Right lobe of liver (tissue), 6 donors: ENCODE measurements at regions not wholly inside any gene's neighbourhood (a gene's known extent, or its start where the extent isn't known, plus 50 kb on each side); places are given as distances from the start of the nearest gene placed in this dataset.

ENCODE experiments used
- ATAC-seq, 4 donors: fragments of 200-7000 bp; cut with Tn5 transposase; one replicate each; pipeline ENCODE4 v1.9.1; 2020; ENCODE audit warnings: mild to moderate bottlenecking in 4 of 4, moderate library complexity in 4 of 4
- DNase-seq, 3 donors: peaks; one replicate each; pipeline ENCODE4 v3.0.0-alpha.2; 2020
- H3K27ac ChIP-seq, 3 donors: fragments of 200-600 bp; one replicate each; pipeline ENCODE4 v1.8.0; 2022
- H3K27me3 ChIP-seq, 2 donors: fragments of 200-600 bp; one replicate each; pipeline ENCODE4 v1.8.0; 2022
- H3K36me3 ChIP-seq, 4 donors: fragments of 200-600 bp; sonication (generic) in 1 of 4; one replicate each; pipeline versions ENCODE4 v1.5.1 to v1.8.0; 2017 to 2022; ENCODE audit warnings: control low read depth in 1 of 4
- H3K4me1 ChIP-seq, 4 donors: fragments of 200-600 bp; sonication (generic) in 1 of 4; one replicate each; pipeline versions ENCODE4 v1.5.1 to v1.8.0; 2017 to 2022; ENCODE audit warnings: control low read depth in 1 of 4
- H3K4me3 ChIP-seq, 3 donors: fragments of 200-600 bp; one replicate each; pipeline ENCODE4 v1.8.0; 2022
- H3K9me3 ChIP-seq, 4 donors: fragments of 200-600 bp; sonication (generic) in 1 of 4; one replicate each; pipeline versions ENCODE4 v1.5.1 to v1.8.0; 2017 to 2022; ENCODE audit warnings: control low read depth in 1 of 4
- CTCF ChIP-seq, 4 donors: fragments of 200-600 bp in 3 of 4; fragments of 450-650 bp in 1 of 4; IDR thresholded peaks; one replicate each; pipeline versions ENCODE4 v1.5.1 to v1.8.0; 2016 to 2022; ENCODE audit warnings: antibody characterized with exemption in 4 of 4, mild to moderate bottlenecking in 2 of 4
- POLR2A ChIP-seq: fragments of 450-650 bp; IDR thresholded peaks from one replicate; pipeline ENCODE4 v1.6.1; 2017; ENCODE audit warnings: antibody characterized with exemption, mild to moderate bottlenecking
- WGBS: methylation state at CpG from one replicate; pipeline ENCODE4 v1.1.6; 2018; ENCODE audit warnings: low coverage, low lambda C conversion rate; ENCODE audit not compliant: insufficient coverage; ENCODE audit errors: missing lambda C conversion rate; 5-methylcytosine and 5-hydroxymethylcytosine counted together
- intact Hi-C, 2 donors: fragments of 100-400 bp; cut with DNase I; formaldehyde crosslinking; loops; one replicate each; pipeline versions ENCODE4 v1.11.2 to v1.14.1; 2022
- donor health status: DM: no; HTN: yes; CAD: no.
- donor health status: DM: no; HTN: no; CAD: no.
- donor health status: DM: no; HTN: no; CAD: no.
- donor health status: DM: no; HTN: yes; CAD: no.
- donor health status: DM: no; HTN: yes; CAD: no.

DNA sequence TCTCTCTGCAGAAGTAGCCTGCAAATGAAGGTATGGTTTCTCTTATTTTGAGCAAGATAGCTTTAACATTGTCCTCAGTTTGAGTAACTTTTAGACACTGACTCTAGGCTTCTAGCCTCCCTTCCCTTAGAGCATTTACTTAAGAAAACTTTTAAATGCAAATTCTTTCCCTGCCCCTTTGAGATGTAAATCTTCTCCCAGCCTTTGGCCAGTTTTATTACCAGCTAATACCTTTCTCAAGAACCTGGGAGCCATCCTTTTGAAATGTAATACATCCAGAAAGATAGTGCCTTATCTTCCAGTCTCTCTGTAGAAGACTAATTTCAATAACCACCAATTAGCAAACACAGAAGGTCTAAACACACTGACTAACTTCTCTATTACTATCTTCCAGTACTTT lies 688.9 kb upstream of the CDH9 start:
- intact Hi-C loops: no loop called here
- DNase-seq (no peak), ATAC-seq (no peak)

DNA sequence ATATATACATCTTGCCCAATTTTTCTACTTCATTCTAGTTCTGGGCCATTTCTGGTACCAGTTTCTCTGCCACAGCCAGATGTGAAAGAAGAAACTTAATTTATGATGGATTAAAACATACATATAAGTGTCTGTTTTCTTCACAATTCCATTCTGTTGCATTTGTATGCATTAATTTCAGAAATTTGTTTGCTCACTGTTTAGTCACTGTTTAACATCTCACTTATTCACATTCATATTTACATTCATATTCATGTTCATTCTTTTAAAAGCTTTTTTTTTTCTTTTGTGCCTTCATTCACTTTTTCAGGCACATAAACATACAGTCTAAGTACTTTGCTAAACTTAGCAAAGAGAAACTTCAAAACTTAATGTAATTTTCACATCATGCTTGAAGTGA lies 684.0 kb upstream of the CDH9 start:
- intact Hi-C loops: no loop called here

More for the DNA sequence above, 688.9 kb upstream of the CDH9 start:
- Histone ChIP-seq H3K27ac (no peak overlapping the region), H3K9me3 (no peaks in the 10 kb centered on the region), H3K27me3 (no peaks in the 10 kb centered on the region), H3K4me3 (no peak overlapping the region), H3K4me1 (no peaks in the 10 kb centered on the region), H3K36me3 (no peaks in the 10 kb centered on the region)
- no peak for TF ChIP-seq POLR2A
- no peak for TF ChIP-seq CTCF (IDR thresholded peaks at IDR 0.05)

DNA sequence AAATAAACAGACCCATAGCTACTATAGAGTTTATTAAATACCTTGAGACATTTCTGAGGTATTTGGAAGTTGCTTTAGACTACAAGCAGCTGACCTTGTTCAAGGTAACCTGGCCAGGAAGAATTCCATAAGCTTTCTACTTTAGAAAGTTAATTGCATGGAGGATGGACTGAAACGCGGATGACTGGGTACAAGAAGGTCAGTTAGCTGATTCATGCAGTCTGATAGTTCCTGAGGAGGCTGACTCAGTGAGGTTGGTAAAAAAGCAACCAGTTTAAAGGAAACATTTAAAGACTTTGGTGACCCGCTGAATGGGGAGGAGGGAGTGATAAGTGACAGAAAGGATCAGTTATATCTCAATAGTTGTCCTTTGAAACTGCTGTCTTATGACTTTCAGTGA lies 670.1 kb upstream of the CDH9 start:
- Histone ChIP-seq H3K27ac (no peak overlapping the region), H3K4me1 (no peaks in the 10 kb centered on the region), H3K36me3 (no peaks in the 10 kb centered on the region), H3K27me3 (no peaks in the 10 kb centered on the region), H3K4me3 (no peak overlapping the region), H3K9me3 (no peaks in the 10 kb centered on the region)
- intact Hi-C loops: no loop called here
- WGBS: 35% methylated on average over 3 of the region's 3 CpGs
- DNase-seq (no peak), ATAC-seq (no peak)
- TF ChIP-seq CTCF (IDR thresholded peaks at IDR 0.05): no peak
- no peak for TF ChIP-seq POLR2A

More for the DNA sequence above, 684.0 kb upstream of the CDH9 start:
- H3K4me3 ChIP-seq: no peak overlapping the region
- DNase-seq (no peak), ATAC-seq (no peak)
- no peaks in the 10 kb centered on the region for H3K4me1 ChIP-seq
- no peaks in the 10 kb centered on the region for H3K27me3 ChIP-seq
- H3K27ac ChIP-seq: no peak overlapping the region
- H3K9me3 ChIP-seq: no peaks in the 10 kb centered on the region
- no peaks in the 10 kb centered on the region for H3K36me3 ChIP-seq
- no peak for TF ChIP-seq POLR2A
- no peak for TF ChIP-seq CTCF (IDR thresholded peaks at IDR 0.05)

DNA sequence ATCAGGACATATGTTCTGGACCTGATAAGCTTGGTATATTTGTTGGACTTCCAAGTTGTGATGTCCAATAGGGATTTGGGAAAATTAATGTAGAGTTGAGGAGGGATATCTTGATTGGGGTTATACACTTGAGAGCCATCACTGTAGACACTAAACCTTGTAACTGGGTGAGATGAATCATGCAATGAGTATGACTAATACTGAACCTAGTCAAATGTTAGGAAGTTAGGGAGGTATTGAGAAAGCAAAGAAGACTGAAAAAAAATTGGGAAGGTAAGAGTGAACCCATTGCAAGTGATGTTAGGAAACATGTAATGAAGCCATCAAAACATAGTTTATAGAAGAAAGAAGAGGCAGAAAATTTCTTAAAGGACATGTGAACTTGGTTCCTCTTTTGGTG lies 668.4 kb upstream of the CDH9 start:
- Histone ChIP-seq H3K9me3 (no peaks in the 10 kb centered on the region), H3K36me3 (no peaks in the 10 kb centered on the region), H3K4me3 (no peak overlapping the region), H3K27ac (no peak overlapping the region), H3K4me1 (no peaks in the 10 kb centered on the region), H3K27me3 (no peaks in the 10 kb centered on the region)
- ATAC-seq (no peak), DNase-seq (no peak)
- TF ChIP-seq CTCF (IDR thresholded peaks at IDR 0.05) (no peak), POLR2A (no peak)
- intact Hi-C loops: no loop called here

- Histone ChIP-seq H3K27ac (no peak overlapping the region), H3K36me3 (no peaks in the 10 kb centered on the region), H3K9me3 (no peaks in the 10 kb centered on the region), H3K4me3 (no peak overlapping the region), H3K4me1 (no peaks in the 10 kb centered on the region), H3K27me3 (no peaks in the 10 kb centered on the region)
- 36% methylated on average over 3 of the region's 3 CpGs for WGBS
- intact Hi-C loops: no loop called here
- ATAC-seq (no peak), DNase-seq (no peak)
- TF ChIP-seq CTCF (IDR thresholded peaks at IDR 0.05) (no peak), POLR2A (no peak)
Measured at GRCh38 chr5:27705661-27706060, 667.3 kb upstream of the CDH9 start.
